ENCODE measurements at regions not wholly inside any gene's neighbourhood (a gene's known extent, or its start where the extent isn't known, plus 50 kb on each side); places are given as distances from the start of the nearest gene placed in this dataset.

GRCh38 chr10:94230134-94230785 lies 132.5 kb downstream of the NOC3L start:
- TF ChIP-seq POLR2A (IDR thresholded peaks at IDR 0.05) (no peak), CTCF (IDR thresholded peaks at IDR 0.05) (no peak)
- intact Hi-C loops (cut with DNase I) = no loop called here
- H3K27ac ChIP-seq = no peak overlapping the region
- WGBS, 2 donors = 94 to 97% methylated on average over 7 of the region's 7 CpGs
- no peaks in the 10 kb centered on the region for H3K36me3 ChIP-seq (replicated peaks in 1 of 2; ENCODE audit: insufficient read depth in 1 of 2, low read depth in 2 of 2)
- H3K9me3 ChIP-seq = no peaks in the 10 kb centered on the region
- no peak for DNase-seq
- H3K4me1 ChIP-seq = peaks cover 6% of the 10 kb centered on the region
- H3K27me3 ChIP-seq = no peaks in the 10 kb centered on the region
- no peak for ATAC-seq
- no peak overlapping the region for H3K4me3 ChIP-seq

DNA sequence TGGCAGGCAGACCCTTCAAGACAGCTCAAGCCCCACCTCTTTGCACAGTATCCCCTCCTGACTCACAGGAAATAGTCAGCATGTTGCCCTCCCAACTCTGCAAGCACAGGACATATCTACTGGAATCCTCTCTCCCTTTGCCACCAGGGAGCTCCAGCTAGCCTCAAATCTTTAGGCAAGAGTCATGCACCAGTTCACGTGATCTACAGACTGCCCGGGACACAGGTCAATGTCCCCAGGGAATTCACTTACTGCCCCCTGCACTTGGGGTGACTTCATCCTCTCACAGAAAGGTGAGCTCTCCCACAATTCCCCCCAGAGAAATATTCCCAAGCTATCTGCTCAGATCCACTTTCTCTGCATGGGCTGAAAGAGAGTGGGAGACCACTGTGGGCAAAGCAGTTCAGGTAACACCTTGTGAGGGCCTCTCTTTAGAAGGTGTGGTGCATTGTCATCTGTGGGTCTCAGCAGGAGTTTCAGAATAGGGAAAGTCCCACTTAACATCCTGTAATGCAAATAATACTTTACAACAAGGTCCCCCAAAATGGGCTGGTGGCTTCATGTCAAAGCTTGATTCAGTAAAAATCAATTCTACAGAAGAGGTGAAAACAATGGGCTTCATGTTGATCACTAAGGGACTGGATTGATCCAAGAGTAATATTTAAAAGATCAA lies 129.9 kb downstream of the NOC3L start:
- no peaks in the 10 kb centered on the region for H3K27me3 ChIP-seq
- no peak overlapping the region for H3K27ac ChIP-seq
- DNase-seq = peak in 3 of 4 donors; percentile 19 to 48 (median 24)
- H3K4me3 ChIP-seq = no peak overlapping the region
- no peaks in the 10 kb centered on the region for H3K4me1 ChIP-seq
- intact Hi-C loops (cut with DNase I) = no loop called here
- peak; percentile 48 for ATAC-seq
- no peaks in the 10 kb centered on the region for H3K36me3 ChIP-seq (replicated peaks in 1 of 2; ENCODE audit: insufficient read depth in 1 of 2, low read depth in 2 of 2)
- TF ChIP-seq CTCF (IDR thresholded peaks at IDR 0.05) (peak in 4 of 7 experiments; percentile 11 to 45 (median 26)), POLR2A (IDR thresholded peaks at IDR 0.05) (no peak)
- 49 to 53% methylated on average over 2 of the region's 2 CpGs for WGBS, 2 donors
- no peaks in the 10 kb centered on the region for H3K9me3 ChIP-seq

DNA sequence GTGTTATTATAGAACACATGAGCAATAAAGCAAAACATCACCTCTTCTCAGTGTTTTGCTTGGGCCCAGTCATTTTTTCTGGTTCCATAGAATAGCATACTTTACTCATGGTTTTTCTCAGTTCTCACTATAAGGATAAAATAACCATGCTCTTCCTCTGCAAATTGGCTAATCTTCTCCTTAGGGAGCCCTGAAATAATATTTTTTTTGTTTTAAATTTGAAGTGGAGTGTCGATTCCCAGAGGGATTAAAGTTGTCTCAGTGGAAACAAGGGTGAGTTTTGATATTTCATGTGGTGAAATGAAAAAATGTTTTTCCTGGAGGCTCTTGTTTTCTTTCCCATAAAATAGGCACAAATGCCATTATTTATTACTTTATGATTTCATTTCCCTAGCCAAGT lies 127.3 kb downstream of the NOC3L start:
- 82 to 98% methylated on average over 1 of the region's 1 CpG for WGBS, 2 donors
- Histone ChIP-seq H3K4me1 (no peaks in the 10 kb centered on the region), H3K27me3 (no peaks in the 10 kb centered on the region), H3K36me3 (replicated peaks in 1 of 2; ENCODE audit: insufficient read depth in 1 of 2, low read depth in 2 of 2) (no peaks in the 10 kb centered on the region), H3K4me3 (no peak overlapping the region), H3K9me3 (no peaks in the 10 kb centered on the region), H3K27ac (no peak overlapping the region)
- TF ChIP-seq POLR2A (IDR thresholded peaks at IDR 0.05) (no peak), CTCF (IDR thresholded peaks at IDR 0.05) (no peak)
- intact Hi-C loops (cut with DNase I) = no loop called here
- ATAC-seq (no peak), DNase-seq (no peak)

DNA sequence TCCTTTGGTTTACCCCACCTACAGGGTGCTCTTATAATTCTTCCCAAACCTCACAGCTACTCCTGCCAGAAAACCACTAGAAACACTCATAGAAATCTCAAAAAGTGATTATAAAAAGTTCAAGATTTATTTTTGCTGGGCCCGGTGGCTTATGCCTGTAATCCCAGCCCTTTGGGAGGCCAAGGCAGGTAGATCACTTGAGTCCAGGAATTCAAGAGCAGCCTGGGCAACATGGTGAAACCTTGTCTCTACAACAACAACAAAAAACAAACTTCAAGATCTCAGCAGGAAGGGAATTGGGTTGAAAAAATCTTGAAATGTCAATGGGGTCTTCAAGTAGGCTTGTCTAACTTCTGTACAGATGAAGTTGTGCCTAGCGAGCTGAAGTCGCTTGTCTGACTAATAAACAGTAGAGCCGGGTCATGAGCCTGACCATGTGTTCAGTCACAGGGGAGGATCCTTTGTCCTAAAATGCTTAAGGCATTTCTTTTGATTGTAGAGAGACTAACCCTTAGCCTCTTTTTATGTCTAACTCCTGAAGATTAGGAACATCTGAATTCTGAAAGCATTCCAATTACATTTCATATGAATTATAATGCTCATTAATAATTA lies 124.6 kb downstream of the NOC3L start:
- WGBS, 2 donors = 78 to 96% methylated on average over 4 of the region's 4 CpGs
- Histone ChIP-seq H3K27ac (no peak overlapping the region), H3K4me1 (no peaks in the 10 kb centered on the region), H3K4me3 (no peak overlapping the region), H3K9me3 (no peaks in the 10 kb centered on the region), H3K36me3 (replicated peaks in 1 of 2; ENCODE audit: insufficient read depth in 1 of 2, low read depth in 2 of 2) (no peaks in the 10 kb centered on the region), H3K27me3 (no peaks in the 10 kb centered on the region)
- intact Hi-C loops (cut with DNase I) = no loop called here
- ATAC-seq = no peak
- DNase-seq = no peak
- TF ChIP-seq POLR2A (IDR thresholded peaks at IDR 0.05) (no peak), CTCF (IDR thresholded peaks at IDR 0.05) (no peak)

Measured in body of pancreas (tissue), 4 donors.